Chondrocyte (in vitro differentiated cells): ENCODE measurements at regions not wholly inside any gene's neighbourhood (a gene's known extent, or its start where the extent isn't known, plus 50 kb on each side); places are given as distances from the start of the nearest gene placed in this dataset.

Source experiments
- DNase-seq: peaks from one replicate; pipeline ENCODE4 v3.0.0; 2021; ENCODE audit warnings: mixed read lengths, low spot score
- H3K27ac Mint-ChIP-seq: one replicate; pipeline ENCODE4 v1.8.0; 2021; ENCODE audit warnings: mild to moderate bottlenecking, moderate library complexity, mixed read lengths; ENCODE audit not compliant: unreplicated experiment
- H3K27me3 Mint-ChIP-seq: 2 replicates; pipeline ENCODE4 v1.8.0; 2021; ENCODE audit warnings: low read depth, mixed read lengths
- H3K36me3 Mint-ChIP-seq: 2 replicates; pipeline ENCODE4 v1.8.0; 2021; ENCODE audit warnings: low read depth, mixed read lengths
- H3K4me1 Mint-ChIP-seq: 2 replicates; pipeline ENCODE4 v1.8.0; 2021; ENCODE audit warnings: low read depth, mild to moderate bottlenecking, mixed read lengths
- H3K4me3 Mint-ChIP-seq: one replicate; pipeline ENCODE4 v1.8.0; 2021; ENCODE audit warnings: mild to moderate bottlenecking, moderate library complexity, mixed read lengths; ENCODE audit not compliant: unreplicated experiment
- H3K9me3 Mint-ChIP-seq: 2 replicates; pipeline ENCODE4 v1.8.0; 2021; ENCODE audit warnings: low read depth, mixed read lengths
- TF ChIP-seq, protein P1 (sequence below): fragments of 200-600 bp; sonication (generic); IDR thresholded peaks from 2 replicates; pipeline ENCODE4 v1.5.0; 2021; ENCODE audit warnings: antibody characterized with exemption, mild to moderate bottlenecking, moderate library complexity

DNA sequence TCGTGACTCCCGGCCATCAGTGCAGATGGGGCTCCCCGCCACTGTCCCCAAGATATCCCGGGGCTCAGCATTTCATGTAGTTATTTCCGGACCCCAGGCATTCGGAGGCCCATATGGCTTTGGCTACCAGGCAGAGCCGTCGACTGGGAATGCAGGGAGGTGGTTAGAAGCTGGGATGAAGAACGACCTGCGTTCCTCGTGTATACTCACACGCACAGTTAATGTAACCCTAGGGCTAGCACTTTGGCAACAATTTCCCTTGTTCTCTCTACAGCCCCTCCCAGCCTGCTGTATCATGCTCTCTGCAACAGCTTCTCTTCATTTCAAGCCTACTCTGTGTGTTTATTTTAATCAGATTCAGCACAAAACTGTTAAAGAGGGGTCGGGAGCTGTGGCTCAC is 240.4 kb downstream of the MYLK4 start:
- no peaks in the 10 kb centered on the region for H3K36me3 Mint-ChIP-seq
- no peak overlapping the region for H3K27ac Mint-ChIP-seq
- H3K4me3 Mint-ChIP-seq = no peak overlapping the region
- no peak for DNase-seq
- H3K27me3 Mint-ChIP-seq = no peaks in the 10 kb centered on the region
- TF ChIP-seq, protein P1, sequence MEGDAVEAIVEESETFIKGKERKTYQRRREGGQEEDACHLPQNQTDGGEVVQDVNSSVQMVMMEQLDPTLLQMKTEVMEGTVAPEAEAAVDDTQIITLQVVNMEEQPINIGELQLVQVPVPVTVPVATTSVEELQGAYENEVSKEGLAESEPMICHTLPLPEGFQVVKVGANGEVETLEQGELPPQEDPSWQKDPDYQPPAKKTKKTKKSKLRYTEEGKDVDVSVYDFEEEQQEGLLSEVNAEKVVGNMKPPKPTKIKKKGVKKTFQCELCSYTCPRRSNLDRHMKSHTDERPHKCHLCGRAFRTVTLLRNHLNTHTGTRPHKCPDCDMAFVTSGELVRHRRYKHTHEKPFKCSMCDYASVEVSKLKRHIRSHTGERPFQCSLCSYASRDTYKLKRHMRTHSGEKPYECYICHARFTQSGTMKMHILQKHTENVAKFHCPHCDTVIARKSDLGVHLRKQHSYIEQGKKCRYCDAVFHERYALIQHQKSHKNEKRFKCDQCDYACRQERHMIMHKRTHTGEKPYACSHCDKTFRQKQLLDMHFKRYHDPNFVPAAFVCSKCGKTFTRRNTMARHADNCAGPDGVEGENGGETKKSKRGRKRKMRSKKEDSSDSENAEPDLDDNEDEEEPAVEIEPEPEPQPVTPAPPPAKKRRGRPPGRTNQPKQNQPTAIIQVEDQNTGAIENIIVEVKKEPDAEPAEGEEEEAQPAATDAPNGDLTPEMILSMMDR = no peak
- peaks cover 29% of the 10 kb centered on the region for H3K4me1 Mint-ChIP-seq
- H3K9me3 Mint-ChIP-seq = peaks cover 4% of the 10 kb centered on the region

DNA sequence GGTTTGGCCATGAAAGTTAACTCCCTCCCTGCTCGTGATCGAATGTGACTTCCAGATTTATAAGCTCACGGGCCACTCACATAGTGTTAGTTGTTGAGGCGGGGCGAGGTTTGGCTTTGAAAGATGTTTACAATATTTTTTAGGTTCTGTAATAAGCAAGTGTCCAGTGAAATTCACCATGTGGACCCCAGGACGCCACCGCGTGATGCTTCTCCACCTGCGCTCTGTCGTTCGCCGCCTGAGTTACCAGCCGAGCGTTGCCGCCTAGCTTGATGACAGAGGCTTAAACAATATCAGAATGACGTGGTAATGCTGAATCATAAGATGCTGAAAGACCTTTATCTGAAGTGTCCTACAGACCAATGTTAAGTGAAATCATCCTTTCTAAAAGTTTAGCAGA is 241.0 kb downstream of the MYLK4 start:
- Mint-ChIP-seq H3K4me1 (peaks cover 28% of the 10 kb centered on the region), H3K36me3 (no peaks in the 10 kb centered on the region), H3K4me3 (no peak overlapping the region), H3K27me3 (no peaks in the 10 kb centered on the region), H3K27ac (no peak overlapping the region), H3K9me3 (peaks cover 4% of the 10 kb centered on the region)
- TF ChIP-seq, protein P1 = no peak
- no peak for DNase-seq

DNA sequence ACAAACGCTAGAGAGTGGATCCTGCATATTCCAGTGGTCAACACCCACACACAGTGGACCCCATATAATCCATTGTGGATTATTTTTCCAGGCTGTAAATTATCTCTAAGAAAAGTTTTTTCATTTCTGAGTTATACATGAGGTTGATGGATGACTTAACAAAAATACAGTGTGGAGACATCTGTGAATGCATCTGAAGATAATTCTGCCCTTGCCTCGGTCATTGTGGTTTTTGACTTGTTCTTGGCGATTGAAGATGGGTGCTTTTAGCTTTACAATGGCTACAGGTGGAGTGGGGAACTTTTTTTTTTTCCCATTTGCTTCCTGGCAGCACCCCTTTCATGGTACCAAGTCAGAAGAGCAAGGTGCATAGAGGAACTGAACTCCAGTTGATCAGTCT is 242.7 kb downstream of the MYLK4 start:
- TF ChIP-seq, protein P1 = no peak
- no peaks in the 10 kb centered on the region for H3K36me3 Mint-ChIP-seq
- no peak overlapping the region for H3K27ac Mint-ChIP-seq
- peaks cover 4% of the 10 kb centered on the region for H3K9me3 Mint-ChIP-seq
- DNase-seq = no peak
- no peaks in the 10 kb centered on the region for H3K27me3 Mint-ChIP-seq
- peaks cover 43% of the 10 kb centered on the region for H3K4me1 Mint-ChIP-seq
- H3K4me3 Mint-ChIP-seq = no peak overlapping the region

DNA sequence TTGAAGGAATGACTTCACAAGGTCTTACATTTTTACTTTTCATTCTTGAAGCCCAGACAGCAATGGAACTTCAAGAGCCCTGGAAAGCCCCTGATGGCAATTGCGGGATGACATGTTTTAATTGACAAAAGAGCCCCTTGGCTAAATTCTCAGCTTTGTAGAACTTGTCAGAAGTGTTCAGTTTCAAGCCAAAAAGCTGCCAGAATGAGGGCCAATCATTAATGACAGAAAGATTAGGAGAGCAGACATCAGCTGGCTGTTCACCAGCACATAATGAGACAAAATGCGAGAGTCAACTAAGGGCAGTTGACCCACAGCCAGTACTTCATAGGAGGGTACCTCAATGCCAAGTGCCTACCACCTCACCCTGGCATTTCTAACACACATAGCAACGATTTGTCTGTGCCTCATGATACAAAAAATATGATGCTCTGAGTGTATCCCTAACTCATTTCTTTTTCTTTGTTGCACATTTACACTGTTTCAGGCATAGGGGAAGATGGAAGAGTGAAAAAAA is 243.1 kb downstream of the MYLK4 start:
- Mint-ChIP-seq H3K36me3 (no peaks in the 10 kb centered on the region), H3K27ac (peak overlapping the region; percentile 22), H3K4me3 (no peak overlapping the region), H3K9me3 (peaks cover 4% of the 10 kb centered on the region), H3K4me1 (peaks cover 48% of the 10 kb centered on the region), H3K27me3 (no peaks in the 10 kb centered on the region)
- TF ChIP-seq, protein P1 = no peak
- DNase-seq = no peak

DNA sequence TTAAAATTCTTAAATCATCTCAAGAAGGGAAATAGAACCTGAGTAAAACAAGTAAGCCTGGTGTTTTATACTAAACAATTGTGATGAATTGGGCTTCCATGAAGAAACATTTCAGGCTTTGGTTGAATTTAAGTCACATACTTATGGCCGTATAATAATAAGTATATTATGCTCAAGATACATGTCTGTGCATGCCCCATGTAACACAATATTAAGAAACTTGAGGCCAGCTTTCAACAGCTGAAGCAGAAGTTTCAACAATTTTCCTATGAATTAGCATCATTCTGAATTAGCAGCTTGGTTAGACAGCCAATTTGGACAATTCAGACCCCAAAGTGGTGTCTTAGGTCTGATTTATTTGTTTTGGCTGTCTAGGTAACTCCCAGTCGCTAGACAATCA is 243.7 kb downstream of the MYLK4 start:
- Mint-ChIP-seq H3K9me3 (peaks cover 4% of the 10 kb centered on the region), H3K4me3 (no peak overlapping the region), H3K4me1 (peaks cover 53% of the 10 kb centered on the region), H3K27me3 (no peaks in the 10 kb centered on the region), H3K36me3 (no peaks in the 10 kb centered on the region), H3K27ac (no peak overlapping the region)
- DNase-seq = no peak
- TF ChIP-seq, protein P1 = no peak
